Endothelial cell (in vitro differentiated cells): ENCODE measurements at regions not wholly inside any gene's neighbourhood (a gene's known extent, or its start where the extent isn't known, plus 50 kb on each side); places are given as distances from the start of the nearest gene placed in this dataset.
"Not testable (repeated sequence)": the region's sequence is repeated elsewhere in the genome, so short reads cannot be mapped to it uniquely, and the experiment has no call there.

Experiments used
- DNase-seq: peaks from one replicate; pipeline ENCODE4 v3.0.0; 2021; ENCODE audit warnings: low spot score
- H3K27ac Mint-ChIP-seq: one replicate; pipeline ENCODE4 v1.8.0; 2021; ENCODE audit warnings: mixed read lengths, inconsistent platforms; ENCODE audit not compliant: unreplicated experiment
- H3K27me3 Mint-ChIP-seq: one replicate; pipeline ENCODE4 v1.8.0; 2021; ENCODE audit warnings: mild to moderate bottlenecking, moderate library complexity, mixed read lengths, inconsistent platforms; ENCODE audit not compliant: unreplicated experiment
- H3K36me3 Mint-ChIP-seq: one replicate; pipeline ENCODE4 v1.8.0; 2021; ENCODE audit warnings: mild to moderate bottlenecking, low read depth, mixed read lengths, inconsistent platforms; ENCODE audit not compliant: unreplicated experiment
- H3K4me1 Mint-ChIP-seq: one replicate; pipeline ENCODE4 v1.8.0; 2021; ENCODE audit warnings: mild to moderate bottlenecking, mixed read lengths, inconsistent platforms; ENCODE audit not compliant: unreplicated experiment
- H3K4me3 Mint-ChIP-seq: one replicate; pipeline ENCODE4 v1.8.0; 2021; ENCODE audit warnings: mild to moderate bottlenecking, mixed read lengths, inconsistent platforms; ENCODE audit not compliant: unreplicated experiment
- H3K9me3 Mint-ChIP-seq: one replicate; pipeline ENCODE4 v1.8.0; 2021; ENCODE audit warnings: mixed read lengths, inconsistent platforms; ENCODE audit not compliant: unreplicated experiment
- TF ChIP-seq, protein P1 (sequence below): fragments of 200-600 bp; sonication (generic); IDR thresholded peaks from one replicate; pipeline ENCODE4 v1.5.0; 2021; ENCODE audit warnings: antibody characterized with exemption; ENCODE audit not compliant: unreplicated experiment

DNA sequence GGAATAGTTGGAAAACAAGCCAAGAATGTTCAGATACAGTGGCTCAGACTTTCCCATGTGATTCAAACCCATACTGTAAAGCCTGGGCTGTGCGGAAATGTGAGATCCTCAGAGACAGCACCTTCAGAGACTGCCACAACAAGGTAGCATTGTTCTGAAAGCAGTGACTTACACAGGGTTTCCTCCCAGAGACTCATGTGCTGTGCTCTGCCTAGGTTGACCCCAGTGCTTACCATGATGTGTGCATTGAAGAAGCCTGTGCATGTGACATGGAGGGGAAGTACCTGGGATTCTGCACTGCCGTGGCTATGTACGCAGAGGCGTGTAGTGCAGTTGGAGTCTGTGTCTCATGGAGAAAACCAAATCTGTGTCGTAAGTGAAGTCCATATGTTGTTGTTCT is 219.4 kb downstream of the LRRK2 start:
- no peak overlapping the region for H3K4me3 Mint-ChIP-seq
- DNase-seq, result no peak
- no peaks in the 10 kb centered on the region for H3K36me3 Mint-ChIP-seq
- TF ChIP-seq, protein P1, sequence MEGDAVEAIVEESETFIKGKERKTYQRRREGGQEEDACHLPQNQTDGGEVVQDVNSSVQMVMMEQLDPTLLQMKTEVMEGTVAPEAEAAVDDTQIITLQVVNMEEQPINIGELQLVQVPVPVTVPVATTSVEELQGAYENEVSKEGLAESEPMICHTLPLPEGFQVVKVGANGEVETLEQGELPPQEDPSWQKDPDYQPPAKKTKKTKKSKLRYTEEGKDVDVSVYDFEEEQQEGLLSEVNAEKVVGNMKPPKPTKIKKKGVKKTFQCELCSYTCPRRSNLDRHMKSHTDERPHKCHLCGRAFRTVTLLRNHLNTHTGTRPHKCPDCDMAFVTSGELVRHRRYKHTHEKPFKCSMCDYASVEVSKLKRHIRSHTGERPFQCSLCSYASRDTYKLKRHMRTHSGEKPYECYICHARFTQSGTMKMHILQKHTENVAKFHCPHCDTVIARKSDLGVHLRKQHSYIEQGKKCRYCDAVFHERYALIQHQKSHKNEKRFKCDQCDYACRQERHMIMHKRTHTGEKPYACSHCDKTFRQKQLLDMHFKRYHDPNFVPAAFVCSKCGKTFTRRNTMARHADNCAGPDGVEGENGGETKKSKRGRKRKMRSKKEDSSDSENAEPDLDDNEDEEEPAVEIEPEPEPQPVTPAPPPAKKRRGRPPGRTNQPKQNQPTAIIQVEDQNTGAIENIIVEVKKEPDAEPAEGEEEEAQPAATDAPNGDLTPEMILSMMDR, result no peak
- no peaks in the 10 kb centered on the region for H3K27me3 Mint-ChIP-seq
- H3K4me1 Mint-ChIP-seq, result no peaks in the 10 kb centered on the region
- H3K27ac Mint-ChIP-seq, result no peak overlapping the region
- no peaks in the 10 kb centered on the region for H3K9me3 Mint-ChIP-seq

DNA sequence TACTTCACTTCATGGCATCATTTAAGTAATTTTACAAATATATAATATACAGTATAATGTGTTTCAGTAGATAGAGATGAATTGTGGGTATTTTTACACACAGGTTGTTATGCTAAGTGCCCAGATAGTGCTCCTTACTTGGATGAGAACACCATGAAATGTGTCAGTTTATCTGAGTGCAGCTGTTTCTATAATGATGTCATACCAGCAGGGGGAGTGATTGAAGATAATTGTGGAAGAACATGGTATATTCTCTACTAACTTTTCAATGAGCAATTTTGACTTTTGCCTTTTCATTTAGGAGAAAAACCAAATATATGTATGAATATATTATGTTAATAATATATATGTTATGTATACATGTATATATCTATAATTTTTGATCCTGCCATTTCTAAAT is 221.6 kb downstream of the LRRK2 start:
- DNase-seq, result no peak
- TF ChIP-seq, protein P1, result peak; percentile 28
- Mint-ChIP-seq H3K4me3 (no peak overlapping the region), H3K9me3 (no peaks in the 10 kb centered on the region), H3K4me1 (no peaks in the 10 kb centered on the region), H3K36me3 (no peaks in the 10 kb centered on the region), H3K27me3 (no peaks in the 10 kb centered on the region), H3K27ac (no peak overlapping the region)

DNA sequence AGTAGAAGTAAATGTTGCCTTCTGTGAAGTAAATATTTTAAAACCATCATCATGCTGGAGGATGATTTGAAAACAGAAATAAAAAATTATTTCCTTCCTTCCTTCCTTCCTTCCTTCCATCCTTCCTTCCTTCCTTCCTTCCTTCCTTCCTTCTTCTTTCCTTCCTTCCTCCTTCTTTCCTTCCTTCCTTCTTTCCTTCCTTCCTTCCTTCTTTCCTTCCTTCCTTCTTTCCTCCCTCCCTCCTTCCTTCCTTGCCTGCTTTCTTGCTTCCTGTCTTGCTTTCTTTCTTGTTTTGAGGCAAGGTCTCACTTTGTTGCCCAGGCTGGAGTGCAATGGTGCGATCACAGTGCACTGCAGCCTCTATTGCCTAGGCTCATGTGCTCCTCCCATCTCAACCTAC is 223.7 kb downstream of the LRRK2 start:
- not testable (repeated sequence) for DNase-seq, H3K4me1 Mint-ChIP-seq, H3K27ac Mint-ChIP-seq, H3K9me3 Mint-ChIP-seq, H3K4me3 Mint-ChIP-seq, H3K27me3 Mint-ChIP-seq, H3K36me3 Mint-ChIP-seq

DNA sequence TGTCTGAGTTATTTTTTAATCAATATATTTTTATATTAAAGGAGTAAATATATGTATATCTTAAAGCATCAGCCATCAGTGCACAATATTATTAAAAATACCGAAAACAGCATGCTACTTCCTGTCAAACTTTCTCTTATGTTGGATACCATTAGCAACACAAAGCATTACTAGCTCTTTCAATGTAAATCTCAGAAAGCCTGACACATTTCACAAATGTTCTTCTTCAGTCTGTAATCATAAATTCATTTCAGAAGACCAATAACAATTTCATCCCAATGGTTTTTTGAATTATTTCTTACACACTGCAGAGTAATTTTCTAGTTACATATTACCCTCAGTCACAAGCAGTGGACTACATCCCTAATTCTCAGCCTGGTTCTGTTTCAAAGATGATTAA is 226.9 kb downstream of the LRRK2 start:
- Mint-ChIP-seq H3K36me3 (no peaks in the 10 kb centered on the region), H3K27ac (no peak overlapping the region), H3K9me3 (no peaks in the 10 kb centered on the region), H3K4me3 (no peak overlapping the region), H3K4me1 (no peaks in the 10 kb centered on the region), H3K27me3 (no peaks in the 10 kb centered on the region)
- TF ChIP-seq, protein P1, result no peak
- DNase-seq, result no peak

DNA sequence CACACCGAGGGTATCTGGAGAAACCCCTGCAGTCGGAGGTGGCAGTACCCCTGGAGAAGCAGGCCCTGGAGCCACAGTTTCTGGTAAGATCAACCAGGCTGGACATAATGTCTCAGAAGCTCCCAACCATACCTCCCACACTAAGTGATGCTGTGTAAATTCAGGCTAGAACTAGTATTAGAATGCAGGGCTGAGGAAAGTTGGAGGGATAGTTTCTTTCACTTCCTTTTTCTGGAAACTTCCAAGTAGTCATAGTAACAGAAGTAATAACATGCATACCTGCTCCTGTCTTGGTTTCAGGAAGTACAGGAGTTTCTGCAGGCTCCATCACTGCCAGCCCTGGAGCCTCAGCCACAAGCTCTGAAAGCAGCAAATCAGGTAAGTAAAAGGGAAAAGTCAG is 228.1 kb upstream of the CNTN1 start:
- no peak for DNase-seq
- H3K27me3 Mint-ChIP-seq, result no peaks in the 10 kb centered on the region
- TF ChIP-seq, protein P1, result no peak
- no peaks in the 10 kb centered on the region for H3K36me3 Mint-ChIP-seq
- H3K27ac Mint-ChIP-seq, result no peak overlapping the region
- no peaks in the 10 kb centered on the region for H3K9me3 Mint-ChIP-seq
- H3K4me3 Mint-ChIP-seq, result no peak overlapping the region
- no peaks in the 10 kb centered on the region for H3K4me1 Mint-ChIP-seq

- no peak overlapping the region for H3K27ac Mint-ChIP-seq
- H3K9me3 Mint-ChIP-seq, result no peaks in the 10 kb centered on the region
- no peaks in the 10 kb centered on the region for H3K36me3 Mint-ChIP-seq
- TF ChIP-seq, protein P1, result no peak
- no peak overlapping the region for H3K4me3 Mint-ChIP-seq
- DNase-seq, result no peak
- no peaks in the 10 kb centered on the region for H3K27me3 Mint-ChIP-seq
- no peaks in the 10 kb centered on the region for H3K4me1 Mint-ChIP-seq
Observed at GRCh38 chr12:40469736-40470135, 222.5 kb upstream of the CNTN1 start.
